ENCODE measurements at regions not wholly inside any gene's neighbourhood (a gene's known extent, or its start where the extent isn't known, plus 50 kb on each side); places are given as distances from the start of the nearest gene placed in this dataset.
A peak's percentile ranks its signal among the peaks of the same experiment; 100 is the strongest.
"Not testable (repeated sequence)": the region's sequence is repeated elsewhere in the genome, so short reads cannot be mapped to it uniquely, and the experiment has no call there.

DNA sequence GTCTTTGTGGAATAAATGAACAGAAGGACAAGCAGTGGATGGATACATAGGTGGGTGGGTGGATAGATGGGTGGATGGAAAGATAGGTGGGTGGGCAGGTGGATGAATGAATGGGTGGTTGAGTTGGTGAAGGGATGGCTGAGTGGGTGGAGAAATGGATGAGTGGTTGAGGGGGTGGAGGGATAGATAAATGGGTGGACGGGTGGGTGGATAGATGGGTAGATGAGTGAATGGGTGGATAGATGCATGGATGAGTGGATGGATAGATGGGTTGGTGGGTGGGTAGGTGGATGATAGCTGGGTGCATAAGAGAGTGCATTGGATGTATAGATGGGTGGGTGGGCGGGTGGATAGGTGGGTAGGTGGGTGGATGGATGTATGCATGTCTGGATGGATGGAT, 63.5 kb downstream of the UNC93B1 start:
- DNase-seq = not testable (repeated sequence)

- not testable (repeated sequence) for DNase-seq
These were observed 64.9 kb downstream of the UNC93B1 start for GRCh38 chr11:67938964-67939363.

- not testable (repeated sequence) for DNase-seq
These were observed 65.5 kb downstream of the UNC93B1 start for GRCh38 chr11:67938371-67938770.

- DNase-seq = not testable (repeated sequence)
These were observed 80.3 kb downstream of the UNC93B1 start for GRCh38 chr11:67923565-67923964.

GRCh38 chr11:67920546-67920945, 83.4 kb downstream of the UNC93B1 start:
- DNase-seq = peak; percentile 59

GRCh38 chr11:67912184-67912583, 91.7 kb downstream of the UNC93B1 start:
- not testable (repeated sequence) for DNase-seq

- DNase-seq = not testable (repeated sequence)
These were observed 92.7 kb downstream of the UNC93B1 start for GRCh38 chr11:67911211-67911610.

DNA sequence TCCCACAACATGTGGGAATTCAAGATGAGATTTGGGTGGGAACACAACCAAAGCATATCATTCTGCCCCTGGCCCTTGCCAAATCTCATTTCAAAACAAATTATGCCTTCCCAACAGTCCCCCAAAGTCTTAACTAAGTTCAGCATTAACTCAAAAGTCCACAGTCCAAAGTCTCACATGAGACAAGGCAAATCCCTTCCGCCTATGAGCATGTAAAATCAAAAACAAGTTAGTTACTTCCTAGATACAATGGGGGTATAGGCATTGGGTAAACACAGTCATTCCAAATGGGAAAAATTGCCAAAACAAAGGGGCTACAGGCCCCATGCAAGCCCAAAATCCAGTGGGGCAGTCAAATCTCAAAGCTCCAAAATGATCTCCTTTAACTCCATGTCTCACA, 93.1 kb downstream of the UNC93B1 start:
- DNase-seq = not testable (repeated sequence)

- DNase-seq = not testable (repeated sequence)
These were observed 96.9 kb downstream of the UNC93B1 start for GRCh38 chr11:67906969-67907368.

- DNase-seq = not testable (repeated sequence)
These were observed 104.4 kb downstream of the UNC93B1 start for GRCh38 chr11:67899462-67899861.

GRCh38 chr11:67893487-67893886, 110.4 kb downstream of the UNC93B1 start:
- not testable (repeated sequence) for DNase-seq

GRCh38 chr11:67889646-67890045, 114.3 kb downstream of the UNC93B1 start:
- DNase-seq = not testable (repeated sequence)

GRCh38 chr11:67888056-67888455, 115.8 kb downstream of the UNC93B1 start:
- DNase-seq = not testable (repeated sequence)

- not testable (repeated sequence) for DNase-seq
These were observed 117.2 kb downstream of the UNC93B1 start for GRCh38 chr11:67886672-67887071.

DNA sequence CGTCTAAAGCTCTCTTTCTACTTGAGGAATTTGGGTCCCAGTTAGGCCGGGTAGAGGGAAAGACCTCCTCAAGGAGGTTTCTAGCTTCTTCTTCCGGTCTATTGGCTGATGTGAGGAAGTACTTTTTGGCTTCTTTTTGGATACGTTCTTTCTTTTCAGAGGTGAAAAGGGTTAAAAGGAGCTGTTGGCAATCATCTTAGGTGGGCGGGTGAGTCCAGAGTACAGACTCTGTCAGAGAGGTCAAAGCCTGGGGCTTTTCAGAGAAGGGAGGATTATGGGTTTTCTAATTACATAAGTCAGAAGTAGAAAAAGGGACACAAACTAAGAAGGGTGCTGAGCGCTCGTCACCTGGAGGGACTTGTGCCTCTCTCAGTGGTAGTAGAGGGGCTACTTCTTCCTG, 117.7 kb downstream of the UNC93B1 start:
- not testable (repeated sequence) for DNase-seq

DNA sequence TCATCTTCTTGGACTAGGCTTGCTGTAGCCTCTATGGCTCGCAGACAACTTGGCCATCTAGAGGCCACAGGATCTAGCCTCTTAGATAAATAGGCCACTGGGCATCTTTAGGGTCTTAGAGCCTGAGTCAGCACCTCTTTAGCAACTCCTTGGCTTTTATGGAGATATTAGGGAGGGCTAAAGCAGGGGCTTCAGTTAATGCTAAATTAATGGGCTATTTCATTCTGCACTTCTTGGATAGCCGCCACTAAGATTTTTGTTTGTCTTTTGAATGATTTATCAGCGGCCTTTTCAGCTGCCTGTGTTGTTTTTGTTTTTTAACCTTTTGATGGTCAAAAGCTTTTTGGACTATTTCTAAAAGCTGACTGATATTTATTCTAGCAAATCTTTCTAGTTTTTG, 118.3 kb downstream of the UNC93B1 start:
- not testable (repeated sequence) for DNase-seq

- peak; percentile 30 for DNase-seq
These were observed 118.9 kb downstream of the UNC93B1 start for GRCh38 chr11:67884761-67885558.

- not testable (repeated sequence) for DNase-seq
These were observed 119.7 kb downstream of the UNC93B1 start for GRCh38 chr11:67884073-67884757.

DNA sequence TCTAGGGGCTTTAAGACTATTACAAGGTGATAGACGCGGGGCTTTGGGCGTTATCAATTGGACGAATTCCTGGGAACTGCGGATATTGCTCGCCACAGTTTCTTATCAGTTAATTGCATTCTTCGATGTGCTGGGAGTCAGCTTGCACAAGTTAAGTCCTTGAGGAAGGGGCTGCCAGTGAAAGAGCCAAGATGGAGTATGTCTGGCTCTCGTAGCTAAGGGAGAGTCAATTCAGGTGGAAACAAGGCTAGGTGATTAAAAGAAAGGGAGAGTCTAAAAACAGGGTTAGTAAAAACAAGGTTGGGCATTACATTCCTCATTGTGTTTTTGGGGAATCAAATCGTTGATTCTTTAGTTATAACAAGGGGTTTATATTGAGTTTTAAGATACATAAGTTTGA, 121.6 kb downstream of the UNC93B1 start:
- DNase-seq = not testable (repeated sequence)

DNA sequence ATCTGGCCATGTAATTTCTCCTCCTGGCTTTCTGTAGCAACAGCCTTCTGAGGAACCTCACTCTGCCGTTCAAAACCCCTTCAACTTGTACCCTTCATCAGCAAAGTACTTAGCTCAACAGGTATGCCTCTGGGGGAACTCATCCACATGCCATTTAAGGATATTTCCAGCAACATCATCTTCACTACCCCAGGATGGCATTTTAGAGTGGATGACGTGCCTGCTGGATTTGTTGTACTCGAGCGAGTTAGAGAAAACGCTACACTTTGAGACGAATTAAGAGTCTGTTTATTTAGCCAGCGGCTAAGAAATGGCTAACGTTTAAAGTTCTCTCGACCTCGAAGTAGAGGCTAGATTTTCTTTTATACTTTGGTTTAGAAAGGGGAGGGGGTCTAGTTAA, 122.1 kb downstream of the UNC93B1 start:
- not testable (repeated sequence) for DNase-seq

- not testable (repeated sequence) for DNase-seq
These were observed 123.2 kb downstream of the UNC93B1 start for GRCh38 chr11:67880594-67881196.

DNA sequence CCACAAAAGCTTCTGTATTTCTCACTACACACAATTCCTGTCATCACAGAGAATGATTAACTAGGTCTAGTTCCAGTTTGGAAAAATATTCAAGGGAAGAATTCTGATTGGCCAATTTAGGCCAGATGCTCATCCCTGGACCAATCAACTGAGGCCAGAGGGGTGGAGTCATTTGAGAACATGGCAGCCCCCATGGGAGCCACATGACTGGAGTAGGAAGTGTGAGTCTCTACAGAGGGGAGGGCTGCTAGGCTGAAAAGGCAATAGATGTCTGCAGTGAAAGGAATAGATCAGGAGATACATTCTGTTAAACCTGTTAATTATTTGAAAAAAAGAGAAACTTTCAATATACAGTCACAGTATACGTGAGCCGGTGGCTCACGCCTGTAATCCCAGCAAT, 125.2 kb downstream of the UNC93B1 start:
- not testable (repeated sequence) for DNase-seq

DNA sequence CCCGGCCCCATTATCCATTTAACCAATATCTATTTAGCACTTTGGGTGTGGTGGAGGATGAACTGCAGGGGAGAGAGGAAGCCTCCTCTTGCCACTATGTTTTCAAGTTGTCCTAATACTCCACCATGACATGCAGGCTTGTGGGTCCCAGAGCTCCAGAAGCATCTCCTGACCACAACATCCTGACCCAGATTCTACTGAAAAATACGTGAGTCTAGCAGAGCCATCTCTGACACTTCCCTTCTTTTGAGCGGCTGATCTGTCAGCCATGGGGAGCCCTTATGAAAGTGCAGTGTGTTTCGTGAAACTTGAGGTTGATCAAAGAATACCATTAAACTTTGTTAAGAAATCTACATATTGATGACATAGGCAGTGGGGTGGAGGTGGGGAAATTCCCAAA, 126.6 kb downstream of the UNC93B1 start:
- not testable (repeated sequence) for DNase-seq

DNA sequence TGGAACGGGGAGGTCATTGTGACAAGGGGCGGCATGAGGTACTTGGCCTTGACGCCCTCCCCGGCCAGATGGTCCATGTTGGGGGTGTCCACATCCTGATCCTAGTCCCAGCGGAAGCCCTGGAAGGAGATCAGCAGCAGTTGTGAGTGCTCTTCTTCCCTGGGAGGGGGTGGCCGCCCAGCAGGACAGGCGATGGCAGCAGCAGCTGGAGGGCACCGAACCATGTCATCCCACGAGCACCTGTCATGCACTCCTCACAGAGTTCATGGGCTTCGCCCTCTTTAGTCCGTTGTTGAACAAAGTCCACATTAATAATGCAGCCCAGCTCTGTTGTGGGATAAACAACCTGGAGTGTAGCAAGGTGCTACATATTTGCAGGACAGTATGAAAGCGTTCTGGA, 130.7 kb downstream of the UNC93B1 start:
- not testable (repeated sequence) for DNase-seq
